ENCODE measurements at regions not wholly inside any gene's neighbourhood (a gene's known extent, or its start where the extent isn't known, plus 50 kb on each side); places are given as distances from the start of the nearest gene placed in this dataset.
"Not testable (repeated sequence)": the region's sequence is repeated elsewhere in the genome, so short reads cannot be mapped to it uniquely, and the experiment has no call there.

DNA sequence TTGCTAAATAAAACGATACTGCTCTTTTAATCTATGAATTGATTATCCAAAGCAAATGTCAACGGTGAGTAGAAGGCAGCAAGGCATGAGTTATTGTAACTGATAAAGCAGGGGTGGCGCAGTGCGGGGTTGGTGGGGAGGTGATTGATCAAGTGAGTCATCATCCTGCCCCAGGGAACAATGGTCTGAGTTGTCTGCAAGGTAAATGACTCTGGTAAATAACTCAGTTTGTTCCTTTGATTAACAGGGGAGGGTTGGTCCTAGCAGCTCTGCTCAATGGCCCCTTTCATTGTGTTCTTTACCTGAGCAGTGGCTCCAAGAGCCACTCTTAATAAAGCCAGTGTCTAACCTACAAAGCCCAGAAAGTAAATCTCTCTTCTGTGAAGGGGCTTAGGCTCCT, 91.8 kb downstream of the QRSL1 start:
- TF ChIP-seq, protein P1, sequence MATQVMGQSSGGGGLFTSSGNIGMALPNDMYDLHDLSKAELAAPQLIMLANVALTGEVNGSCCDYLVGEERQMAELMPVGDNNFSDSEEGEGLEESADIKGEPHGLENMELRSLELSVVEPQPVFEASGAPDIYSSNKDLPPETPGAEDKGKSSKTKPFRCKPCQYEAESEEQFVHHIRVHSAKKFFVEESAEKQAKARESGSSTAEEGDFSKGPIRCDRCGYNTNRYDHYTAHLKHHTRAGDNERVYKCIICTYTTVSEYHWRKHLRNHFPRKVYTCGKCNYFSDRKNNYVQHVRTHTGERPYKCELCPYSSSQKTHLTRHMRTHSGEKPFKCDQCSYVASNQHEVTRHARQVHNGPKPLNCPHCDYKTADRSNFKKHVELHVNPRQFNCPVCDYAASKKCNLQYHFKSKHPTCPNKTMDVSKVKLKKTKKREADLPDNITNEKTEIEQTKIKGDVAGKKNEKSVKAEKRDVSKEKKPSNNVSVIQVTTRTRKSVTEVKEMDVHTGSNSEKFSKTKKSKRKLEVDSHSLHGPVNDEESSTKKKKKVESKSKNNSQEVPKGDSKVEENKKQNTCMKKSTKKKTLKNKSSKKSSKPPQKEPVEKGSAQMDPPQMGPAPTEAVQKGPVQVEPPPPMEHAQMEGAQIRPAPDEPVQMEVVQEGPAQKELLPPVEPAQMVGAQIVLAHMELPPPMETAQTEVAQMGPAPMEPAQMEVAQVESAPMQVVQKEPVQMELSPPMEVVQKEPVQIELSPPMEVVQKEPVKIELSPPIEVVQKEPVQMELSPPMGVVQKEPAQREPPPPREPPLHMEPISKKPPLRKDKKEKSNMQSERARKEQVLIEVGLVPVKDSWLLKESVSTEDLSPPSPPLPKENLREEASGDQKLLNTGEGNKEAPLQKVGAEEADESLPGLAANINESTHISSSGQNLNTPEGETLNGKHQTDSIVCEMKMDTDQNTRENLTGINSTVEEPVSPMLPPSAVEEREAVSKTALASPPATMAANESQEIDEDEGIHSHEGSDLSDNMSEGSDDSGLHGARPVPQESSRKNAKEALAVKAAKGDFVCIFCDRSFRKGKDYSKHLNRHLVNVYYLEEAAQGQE (IDR thresholded peaks at IDR 0.05): not testable (repeated sequence)
- TF ChIP-seq JUND (IDR thresholded peaks at IDR 0.05); HNF4A (conservative IDR thresholded peaks at IDR 0.05); TAF1 (conservative IDR thresholded peaks at IDR 0.05); RAD21 (IDR thresholded peaks at IDR 0.05): not testable (repeated sequence)
- TF ChIP-seq, protein P2, sequence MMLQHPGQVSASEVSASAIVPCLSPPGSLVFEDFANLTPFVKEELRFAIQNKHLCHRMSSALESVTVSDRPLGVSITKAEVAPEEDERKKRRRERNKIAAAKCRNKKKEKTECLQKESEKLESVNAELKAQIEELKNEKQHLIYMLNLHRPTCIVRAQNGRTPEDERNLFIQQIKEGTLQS (IDR thresholded peaks at IDR 0.05): not testable (repeated sequence)
- TF ChIP-seq, protein P3, sequence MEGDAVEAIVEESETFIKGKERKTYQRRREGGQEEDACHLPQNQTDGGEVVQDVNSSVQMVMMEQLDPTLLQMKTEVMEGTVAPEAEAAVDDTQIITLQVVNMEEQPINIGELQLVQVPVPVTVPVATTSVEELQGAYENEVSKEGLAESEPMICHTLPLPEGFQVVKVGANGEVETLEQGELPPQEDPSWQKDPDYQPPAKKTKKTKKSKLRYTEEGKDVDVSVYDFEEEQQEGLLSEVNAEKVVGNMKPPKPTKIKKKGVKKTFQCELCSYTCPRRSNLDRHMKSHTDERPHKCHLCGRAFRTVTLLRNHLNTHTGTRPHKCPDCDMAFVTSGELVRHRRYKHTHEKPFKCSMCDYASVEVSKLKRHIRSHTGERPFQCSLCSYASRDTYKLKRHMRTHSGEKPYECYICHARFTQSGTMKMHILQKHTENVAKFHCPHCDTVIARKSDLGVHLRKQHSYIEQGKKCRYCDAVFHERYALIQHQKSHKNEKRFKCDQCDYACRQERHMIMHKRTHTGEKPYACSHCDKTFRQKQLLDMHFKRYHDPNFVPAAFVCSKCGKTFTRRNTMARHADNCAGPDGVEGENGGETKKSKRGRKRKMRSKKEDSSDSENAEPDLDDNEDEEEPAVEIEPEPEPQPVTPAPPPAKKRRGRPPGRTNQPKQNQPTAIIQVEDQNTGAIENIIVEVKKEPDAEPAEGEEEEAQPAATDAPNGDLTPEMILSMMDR (IDR thresholded peaks at IDR 0.05; ENCODE audit: low read depth, low read length, missing input control): not testable (repeated sequence)
